Endothelial cell of umbilical vein (primary cell): ENCODE measurements at regions not wholly inside any gene's neighbourhood (a gene's known extent, or its start where the extent isn't known, plus 50 kb on each side); places are given as distances from the start of the nearest gene placed in this dataset.

Source experiments
- BruUV-seq: library from RNA; stranded (reverse); fragments of 400-500 nt; replicated peaks from 2 replicates; lab custom pipeline; 2021; lab: Mats Ljungman, UMichigan
- CTCF ChIA-PET: fragments of 300-600, 350-600 bp; sonication (Branson Sonifier 250); formaldehyde crosslinking; loops from one replicate; lab custom pipeline; 2021; ENCODE audit warnings: antibody characterized with exemption, inconsistent platforms; lab: Charles Lee
- POLR2A ChIA-PET: fragments of 300-600, 350-600 bp; sonication (Branson Sonifier 250); formaldehyde crosslinking; loops from one replicate; lab custom pipeline; 2021; ENCODE audit warnings: antibody characterized with exemption, inconsistent platforms; lab: Charles Lee
- DNase-seq: peaks from one replicate; pipeline ENCODE4 v3.0.0-alpha.2; 2011; ENCODE audit warnings: low read depth, low spot score
- FAIRE-seq: peaks from 2 replicates; lab custom pipeline; 2011; peaks lifted over from hg19 to GRCh38; lab: Jason Lieb, UNC
- H2AFZ ChIP-seq: 2 replicates; pipeline ENCODE4 v1.6.0; 2012; ENCODE audit warnings: low read depth, low read length, control low read depth, inconsistent platforms
- H3K27ac ChIP-seq: 2 replicates; pipeline ENCODE4 v1.5.1; 2011; ENCODE audit warnings: low read depth, mild to moderate bottlenecking, control low read depth, low read length, moderate library complexity; ENCODE audit not compliant: insufficient read depth
- H3K27me3 ChIP-seq, 2 experiments: 2 replicates each; pipeline versions ENCODE4 v1.6.0 to v1.6.1; 2011; ENCODE audit warnings: low read length in 2 of 2, mixed read lengths in 1 of 2; ENCODE audit not compliant: control insufficient read depth in 2 of 2, insufficient read depth in 2 of 2
- H3K36me3 ChIP-seq, 2 experiments: 2 replicates in 1 of 2; 3 replicates in 1 of 2; pipeline ENCODE4 v1.5.1; 2011; ENCODE audit warnings: low read length in 2 of 2, mild to moderate bottlenecking in 1 of 2, moderate library complexity in 1 of 2; ENCODE audit not compliant: control insufficient read depth in 2 of 2, insufficient read depth in 2 of 2; ENCODE audit errors: extremely low read depth in 1 of 2
- H3K4me1 ChIP-seq: 3 replicates; pipeline ENCODE4 v1.5.1; 2011; ENCODE audit warnings: mild to moderate bottlenecking, low read length; ENCODE audit not compliant: control insufficient read depth, insufficient read depth; ENCODE audit errors: extremely low read depth
- H3K4me2 ChIP-seq: 2 replicates; pipeline ENCODE4 v1.6.1; 2011; ENCODE audit warnings: low read length, control low read depth, mixed read lengths; ENCODE audit not compliant: insufficient read depth
- H3K4me3 ChIP-seq, 3 experiments: fragments of 200-600 bp in 1 of 3; sonication (generic), shearing (Covaris generic) in 1 of 3; replicated peaks in 1 of 3; 2 replicates each; pipeline ENCODE4 v1.5.1; 2011 to 2016; ENCODE audit warnings: control low read depth in 3 of 3, low read length in 3 of 3, mild to moderate bottlenecking in 2 of 3, inconsistent platforms in 1 of 3, low read depth in 1 of 3, moderate library complexity in 1 of 3; ENCODE audit not compliant: insufficient read depth in 1 of 3
- H3K79me2 ChIP-seq: 2 replicates; pipeline ENCODE4 v1.6.0; 2012; ENCODE audit warnings: low read length, inconsistent platforms; ENCODE audit not compliant: control insufficient read depth, insufficient read depth
- H3K9ac ChIP-seq: replicated peaks from 2 replicates; pipeline ENCODE3; 2011; ENCODE audit warnings: low read length, control low read depth; ENCODE audit not compliant: insufficient read depth; ENCODE audit errors: extremely low read depth
- H3K9me1 ChIP-seq: replicated peaks from 3 replicates; pipeline ENCODE4 v1.6.0; 2011; ENCODE audit warnings: mild to moderate bottlenecking, low read length; ENCODE audit not compliant: control insufficient read depth, insufficient read depth; ENCODE audit errors: extremely low read depth
- H3K9me3 ChIP-seq: replicated peaks from 2 replicates; pipeline ENCODE4 v1.5.1; 2012; ENCODE audit warnings: low read length, inconsistent platforms; ENCODE audit not compliant: control insufficient read depth, insufficient read depth
- H4K20me1 ChIP-seq: replicated peaks from 2 replicates; pipeline ENCODE3; 2011; ENCODE audit warnings: mild to moderate bottlenecking, low read length; ENCODE audit not compliant: control insufficient read depth, insufficient read depth; ENCODE audit errors: extremely low read depth
- EZH2 ChIP-seq: IDR thresholded peaks from 2 replicates; pipeline ENCODE4 v1.6.1; 2012; ENCODE audit warnings: borderline replicate concordance, low read depth, mild to moderate bottlenecking, moderate library complexity, low read length, inconsistent platforms; ENCODE audit not compliant: severe bottlenecking
- FOS ChIP-seq: IDR thresholded peaks from 2 replicates; pipeline ENCODE4 v1.6.1; 2011; ENCODE audit warnings: mild to moderate bottlenecking, low read length, moderate library complexity, borderline replicate concordance; ENCODE audit not compliant: insufficient read depth
- GATA2 ChIP-seq: IDR thresholded peaks from 2 replicates; pipeline ENCODE4 v1.7.0; 2011; ENCODE audit warnings: low read depth, mild to moderate bottlenecking, moderate library complexity, mixed read lengths, low read length; ENCODE audit not compliant: insufficient read length, insufficient read depth
- JUN ChIP-seq: IDR thresholded peaks from 2 replicates; pipeline ENCODE4 v1.6.1; 2011; ENCODE audit warnings: borderline replicate concordance, low read depth; ENCODE audit not compliant: insufficient read length, insufficient read depth
- MAX ChIP-seq: IDR thresholded peaks from 2 replicates; pipeline ENCODE4 v1.6.1; 2011; ENCODE audit not compliant: insufficient read depth, insufficient read length
- MYC ChIP-seq: IDR thresholded peaks from one replicate; pipeline ENCODE4 v1.6.1; 2011; ENCODE audit warnings: mild to moderate bottlenecking, low read depth, low read length
- POLR2A ChIP-seq: IDR thresholded peaks from 2 replicates; pipeline ENCODE4 v1.6.1; 2012; ENCODE audit warnings: low read depth, mild to moderate bottlenecking, control low read depth, low read length
- POLR2AphosphoS5 ChIP-seq: IDR thresholded peaks from 2 replicates; pipeline ENCODE4 v1.6.1; 2012; ENCODE audit warnings: low read depth, mild to moderate bottlenecking, control low read depth, low read length, moderate library complexity; ENCODE audit not compliant: insufficient read depth
- dilution Hi-C: fragments of 300-500 bp; cut with MboI; formaldehyde crosslinking; loops from one replicate; pipeline ENCODE4 v1.15.0; 2019; ENCODE audit warnings: low sequenced_read_pairs; ENCODE audit not compliant: extremely low pct_ligation_motif_present
- intact Hi-C: fragments of 100-400 bp; cut with micrococcal nuclease; formaldehyde crosslinking; loops from one replicate; pipeline ENCODE4 v1.10.0; 2022
- TF ChIP-seq, protein P1 (sequence below), 2 donors: IDR thresholded peaks; 1 replicate in 1 of 2; 2 replicates in 1 of 2; pipeline ENCODE4 v1.5.1; 2011; ENCODE audit warnings: low read length in 2 of 2, mild to moderate bottlenecking in 2 of 2, moderate library complexity in 2 of 2, control low read depth in 1 of 2, inconsistent platforms in 1 of 2, low read depth in 1 of 2; ENCODE audit not compliant: insufficient read depth in 1 of 2; ENCODE audit errors: extremely low read depth in 1 of 2

- Histone ChIP-seq H3K27me3 (no peaks in the 10 kb centered on the region), H3K9me3 (no peaks in the 10 kb centered on the region), H3K9ac (no peak overlapping the region), H3K27ac (no peak overlapping the region), H4K20me1 (no peaks in the 10 kb centered on the region), H3K9me1 (no peaks in the 10 kb centered on the region), H3K79me2 (no peaks in the 10 kb centered on the region), H3K4me2 (no peak overlapping the region), H3K36me3 (no peaks in the 10 kb centered on the region), H2AFZ (no peak overlapping the region), H3K4me1 (no peaks in the 10 kb centered on the region), H3K4me3 (no peak overlapping the region)
- dilution Hi-C loops (no loop called here), intact Hi-C loops (no loop called here)
- FAIRE-seq = no peak
- DNase-seq = no peak
- no peak for TF ChIP-seq GATA2
- no peak for TF ChIP-seq POLR2AphosphoS5
- TF ChIP-seq POLR2A = no peak
- no peak for TF ChIP-seq MAX
- no peak for TF ChIP-seq MYC
- no peak for TF ChIP-seq EZH2
- TF ChIP-seq, protein P1, sequence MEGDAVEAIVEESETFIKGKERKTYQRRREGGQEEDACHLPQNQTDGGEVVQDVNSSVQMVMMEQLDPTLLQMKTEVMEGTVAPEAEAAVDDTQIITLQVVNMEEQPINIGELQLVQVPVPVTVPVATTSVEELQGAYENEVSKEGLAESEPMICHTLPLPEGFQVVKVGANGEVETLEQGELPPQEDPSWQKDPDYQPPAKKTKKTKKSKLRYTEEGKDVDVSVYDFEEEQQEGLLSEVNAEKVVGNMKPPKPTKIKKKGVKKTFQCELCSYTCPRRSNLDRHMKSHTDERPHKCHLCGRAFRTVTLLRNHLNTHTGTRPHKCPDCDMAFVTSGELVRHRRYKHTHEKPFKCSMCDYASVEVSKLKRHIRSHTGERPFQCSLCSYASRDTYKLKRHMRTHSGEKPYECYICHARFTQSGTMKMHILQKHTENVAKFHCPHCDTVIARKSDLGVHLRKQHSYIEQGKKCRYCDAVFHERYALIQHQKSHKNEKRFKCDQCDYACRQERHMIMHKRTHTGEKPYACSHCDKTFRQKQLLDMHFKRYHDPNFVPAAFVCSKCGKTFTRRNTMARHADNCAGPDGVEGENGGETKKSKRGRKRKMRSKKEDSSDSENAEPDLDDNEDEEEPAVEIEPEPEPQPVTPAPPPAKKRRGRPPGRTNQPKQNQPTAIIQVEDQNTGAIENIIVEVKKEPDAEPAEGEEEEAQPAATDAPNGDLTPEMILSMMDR (IDR thresholded peaks at IDR 0.05; ENCODE audit: extremely low read depth in 1 of 2, insufficient read depth in 1 of 2, low read depth in 1 of 2, low read length in 2 of 2) = no peak
- TF ChIP-seq JUN = no peak
- TF ChIP-seq FOS = no peak
- BruUV-seq = no TSS peak
- ChIA-PET CTCF (no interaction called here), POLR2A (no interaction called here)
Measured at GRCh38 chr1:56045062-56045461, 534.3 kb downstream of the PLPP3 start.
